Psoas muscle (tissue), 7 donors: ENCODE measurements at regions not wholly inside any gene's neighbourhood (a gene's known extent, or its start where the extent isn't known, plus 50 kb on each side); places are given as distances from the start of the nearest gene placed in this dataset.

Source experiments
- ATAC-seq, 4 donors: fragments of 200-7000 bp; cut with Tn5 transposase; one replicate each; pipeline ENCODE4 v1.9.1; 2020; ENCODE audit warnings: moderate library complexity in 3 of 4, mild to moderate bottlenecking in 2 of 4
- DNase-seq, 2 donors: peaks; one replicate each; pipeline ENCODE4 v3.0.0-alpha.2; 2020
- H3K27ac ChIP-seq: fragments of 200-600 bp; one replicate; pipeline ENCODE4 v1.8.0; 2022
- H3K27me3 ChIP-seq, 3 donors: fragments of 200-600 bp in 1 of 3; one replicate each; pipeline versions ENCODE4 v1.6.1 to v1.8.0; 2013 to 2022; ENCODE audit warnings: low read length in 2 of 3, mild to moderate bottlenecking in 2 of 3, moderate library complexity in 1 of 3; ENCODE audit not compliant: insufficient read depth in 3 of 3
- H3K36me3 ChIP-seq, 2 donors: fragments of 200-600 bp in 1 of 2; one replicate each; pipeline versions ENCODE4 v1.6.1 to v1.8.0; 2013 to 2022; ENCODE audit warnings: low read depth in 1 of 2, mild to moderate bottlenecking in 1 of 2, moderate library complexity in 1 of 2; ENCODE audit not compliant: insufficient read depth in 1 of 2
- H3K4me1 ChIP-seq: fragments of 200-600 bp; one replicate; pipeline ENCODE4 v1.8.0; 2022
- H3K4me3 ChIP-seq: fragments of 200-600 bp; one replicate; pipeline ENCODE4 v1.8.0; 2022; ENCODE audit warnings: mild to moderate bottlenecking
- H3K9me3 ChIP-seq: fragments of 200-600 bp; one replicate; pipeline ENCODE4 v1.8.0; 2022
- WGBS, 3 donors: extraction: QIAGEN DNeasy Blood & Tissue Kit; methylation state at CpG; one replicate each; pipeline versions ENCODE4 v1.1.6 to v1.1.7; 2013; 5-methylcytosine and 5-hydroxymethylcytosine counted together
- intact Hi-C, 2 donors: fragments of 100-400 bp; cut with DNase I; formaldehyde crosslinking; loops; one replicate each; pipeline versions ENCODE4 v1.11.0 to v1.14.2; 2022
- TF ChIP-seq, protein P1 (sequence below): fragments of 200-600 bp; IDR thresholded peaks from one replicate; pipeline ENCODE4 v1.8.0; 2022; ENCODE audit warnings: antibody characterized with exemption
- donor health status: healthy with polysubstance abuse.
- donor health status: DM: no; HTN: no; CAD: no; lungs with moderate emphysema.
- donor health status: Bipolar disorder and iron deficiency.
- donor health status: healthy.
- donor health status: DM: yes; HTN: yes; CAD: no.
- donor health status: DM: no; HTN: no; CAD: no.
- donor health status: DM: yes; HTN: yes; CAD: no.

GRCh38 chr1:63127376-63127775, 195.0 kb upstream of the FOXD3 start:
- H3K4me1 ChIP-seq: no peaks in the 10 kb centered on the region
- intact Hi-C loops: no loop called here
- no peaks in the 10 kb centered on the region for H3K36me3 ChIP-seq
- H3K27ac ChIP-seq: no peak overlapping the region
- 75 to 81% (median 75%) methylated on average over 5 of the region's 5 CpGs for WGBS, 3 donors
- DNase-seq (no peak), ATAC-seq (no peak)
- H3K9me3 ChIP-seq: no peaks in the 10 kb centered on the region
- H3K27me3 ChIP-seq: no peaks in the 10 kb centered on the region
- TF ChIP-seq, protein P1, sequence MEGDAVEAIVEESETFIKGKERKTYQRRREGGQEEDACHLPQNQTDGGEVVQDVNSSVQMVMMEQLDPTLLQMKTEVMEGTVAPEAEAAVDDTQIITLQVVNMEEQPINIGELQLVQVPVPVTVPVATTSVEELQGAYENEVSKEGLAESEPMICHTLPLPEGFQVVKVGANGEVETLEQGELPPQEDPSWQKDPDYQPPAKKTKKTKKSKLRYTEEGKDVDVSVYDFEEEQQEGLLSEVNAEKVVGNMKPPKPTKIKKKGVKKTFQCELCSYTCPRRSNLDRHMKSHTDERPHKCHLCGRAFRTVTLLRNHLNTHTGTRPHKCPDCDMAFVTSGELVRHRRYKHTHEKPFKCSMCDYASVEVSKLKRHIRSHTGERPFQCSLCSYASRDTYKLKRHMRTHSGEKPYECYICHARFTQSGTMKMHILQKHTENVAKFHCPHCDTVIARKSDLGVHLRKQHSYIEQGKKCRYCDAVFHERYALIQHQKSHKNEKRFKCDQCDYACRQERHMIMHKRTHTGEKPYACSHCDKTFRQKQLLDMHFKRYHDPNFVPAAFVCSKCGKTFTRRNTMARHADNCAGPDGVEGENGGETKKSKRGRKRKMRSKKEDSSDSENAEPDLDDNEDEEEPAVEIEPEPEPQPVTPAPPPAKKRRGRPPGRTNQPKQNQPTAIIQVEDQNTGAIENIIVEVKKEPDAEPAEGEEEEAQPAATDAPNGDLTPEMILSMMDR: no peak
- no peak overlapping the region for H3K4me3 ChIP-seq

- Histone ChIP-seq H3K27me3 (no peaks in the 10 kb centered on the region), H3K4me1 (no peaks in the 10 kb centered on the region), H3K36me3 (no peaks in the 10 kb centered on the region), H3K4me3 (no peak overlapping the region), H3K9me3 (no peaks in the 10 kb centered on the region), H3K27ac (no peak overlapping the region)
- TF ChIP-seq, protein P1: no peak
- intact Hi-C loops: no loop called here
- 42 to 46% (median 44%) methylated on average over 4 of the region's 4 CpGs for WGBS, 3 donors
- DNase-seq (no peak), ATAC-seq (no peak)
Observed at GRCh38 chr1:63128556-63128955, 193.8 kb upstream of the FOXD3 start.

DNA sequence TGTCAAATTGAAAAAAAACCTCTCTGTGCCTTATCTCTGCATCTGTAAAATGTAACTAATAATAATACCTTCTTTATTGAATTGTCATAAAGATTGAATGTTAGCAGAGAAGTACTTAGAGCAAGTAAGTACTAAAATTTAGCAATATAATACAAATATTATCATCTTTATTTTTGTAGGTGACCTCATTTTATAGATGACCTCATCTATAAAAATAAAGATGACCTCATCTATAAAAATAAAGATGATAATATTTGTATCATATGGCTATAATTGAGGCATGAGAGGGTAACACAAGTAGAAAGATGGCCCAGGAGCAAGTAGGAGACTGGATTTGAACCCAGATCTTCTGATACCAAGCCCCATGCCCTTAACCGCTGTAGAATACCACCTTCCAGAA, 193.2 kb upstream of the FOXD3 start:
- H3K4me1 ChIP-seq: no peaks in the 10 kb centered on the region
- DNase-seq (no peak), ATAC-seq (no peak)
- intact Hi-C loops: no loop called here
- WGBS, 3 donors: 96 to 100% (median 100%) methylated on average over 1 of the region's 1 CpG
- TF ChIP-seq, protein P1: no peak
- H3K4me3 ChIP-seq: no peak overlapping the region
- H3K9me3 ChIP-seq: no peaks in the 10 kb centered on the region
- H3K36me3 ChIP-seq: no peaks in the 10 kb centered on the region
- no peak overlapping the region for H3K27ac ChIP-seq
- no peaks in the 10 kb centered on the region for H3K27me3 ChIP-seq

GRCh38 chr1:63129855-63130254, 192.5 kb upstream of the FOXD3 start:
- 80 to 84% (median 82%) methylated on average over 2 of the region's 2 CpGs for WGBS, 3 donors
- TF ChIP-seq, protein P1: no peak
- Histone ChIP-seq H3K4me1 (no peaks in the 10 kb centered on the region), H3K9me3 (no peaks in the 10 kb centered on the region), H3K27me3 (no peaks in the 10 kb centered on the region), H3K36me3 (no peaks in the 10 kb centered on the region), H3K27ac (no peak overlapping the region), H3K4me3 (no peak overlapping the region)
- intact Hi-C loops: no loop called here
- ATAC-seq (no peak), DNase-seq (no peak)

DNA sequence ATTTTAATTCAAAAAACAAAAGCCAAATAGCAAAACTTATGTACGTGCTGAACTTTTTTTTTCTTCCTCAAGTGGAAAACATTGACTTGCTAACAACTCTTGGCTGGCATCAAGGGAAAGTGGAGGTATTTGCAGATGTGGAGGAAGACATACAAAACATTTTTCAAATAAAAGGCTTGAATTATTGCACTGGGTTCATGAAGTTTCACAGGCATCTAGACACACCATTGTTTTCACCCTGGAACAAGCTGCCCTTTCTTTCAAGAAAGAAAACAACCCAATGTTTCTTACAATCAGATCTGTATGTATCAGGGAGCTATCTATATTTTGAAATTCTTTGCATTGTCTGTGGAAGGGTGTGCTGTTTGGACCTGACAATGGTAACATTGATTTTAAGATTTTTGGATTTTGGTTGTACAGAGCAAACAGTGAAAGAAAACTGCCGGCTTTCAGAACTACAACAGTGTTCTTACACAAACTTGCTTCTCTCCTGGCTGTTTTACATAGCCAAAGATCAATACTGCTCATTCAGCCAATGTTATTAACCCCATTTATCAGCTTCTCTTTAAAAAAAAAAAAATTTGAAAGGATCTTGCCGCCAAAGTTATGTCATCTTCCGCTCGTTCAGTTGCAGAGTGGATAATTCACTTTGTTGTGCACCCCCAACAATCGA, 187.7 kb upstream of the FOXD3 start:
- no peaks in the 10 kb centered on the region for H3K4me1 ChIP-seq
- no peak overlapping the region for H3K27ac ChIP-seq
- ATAC-seq (no peak), DNase-seq (no peak)
- no peak overlapping the region for H3K4me3 ChIP-seq
- TF ChIP-seq, protein P1: no peak
- H3K9me3 ChIP-seq: no peaks in the 10 kb centered on the region
- no peaks in the 10 kb centered on the region for H3K27me3 ChIP-seq
- WGBS, 3 donors: 73 to 76% (median 76%) methylated on average over 6 of the region's 6 CpGs
- intact Hi-C loops: no loop called here
- H3K36me3 ChIP-seq: no peaks in the 10 kb centered on the region
